GM10266 (cell line): ENCODE measurements at regions not wholly inside any gene's neighbourhood (a gene's known extent, or its start where the extent isn't known, plus 50 kb on each side); places are given as distances from the start of the nearest gene placed in this dataset.

Source experiments
- DNase-seq: peaks from one replicate; pipeline ENCODE4 v3.0.0; 2012; ENCODE audit errors: extremely low spot score
- TF ChIP-seq, protein P1 (sequence below): IDR thresholded peaks from 2 replicates; pipeline ENCODE4 v1.5.1; 2012; ENCODE audit warnings: mild to moderate bottlenecking, low read depth; ENCODE audit not compliant: control insufficient read depth, insufficient read depth; ENCODE audit errors: missing control alignments

DNA sequence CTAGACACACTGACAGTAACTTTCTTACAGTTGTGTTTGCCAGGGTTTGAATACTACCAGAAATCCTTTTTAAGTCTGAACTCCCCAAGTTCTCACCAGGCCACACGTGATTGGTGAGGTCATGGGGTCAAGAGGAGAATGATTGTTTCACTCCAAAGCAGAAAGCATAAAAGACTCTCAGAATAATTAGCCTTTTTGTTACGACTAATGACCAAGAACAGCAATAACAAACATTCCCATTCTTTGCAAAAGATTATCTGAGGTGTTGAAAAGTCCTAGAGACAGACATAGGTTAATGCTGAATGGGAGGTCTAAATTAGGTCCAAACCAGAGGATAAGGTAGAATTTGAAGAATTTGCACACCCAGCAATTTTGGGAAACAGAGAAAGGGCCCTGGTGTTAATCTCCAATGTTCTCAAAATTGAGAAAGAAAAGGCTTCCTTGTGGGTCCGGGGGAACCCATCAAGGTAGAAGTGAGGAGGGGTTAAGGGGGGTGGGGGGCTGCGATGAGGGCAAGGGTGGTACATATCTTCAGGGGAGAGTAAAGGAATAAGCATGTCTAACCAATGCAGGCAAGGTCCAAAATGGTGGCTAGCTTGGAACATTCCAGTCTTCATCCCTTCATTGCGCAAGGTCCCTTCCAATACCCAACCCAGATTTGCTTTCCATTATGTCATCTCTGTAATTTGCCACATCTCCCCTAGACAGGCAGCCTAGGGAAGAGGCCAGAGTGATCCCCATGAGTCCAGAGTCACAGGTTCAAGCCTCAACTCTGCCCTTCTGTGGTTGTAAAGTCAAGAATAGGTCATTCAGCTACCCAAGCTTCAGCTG, 74.6 kb upstream of the NFIA start:
- TF ChIP-seq, protein P1, sequence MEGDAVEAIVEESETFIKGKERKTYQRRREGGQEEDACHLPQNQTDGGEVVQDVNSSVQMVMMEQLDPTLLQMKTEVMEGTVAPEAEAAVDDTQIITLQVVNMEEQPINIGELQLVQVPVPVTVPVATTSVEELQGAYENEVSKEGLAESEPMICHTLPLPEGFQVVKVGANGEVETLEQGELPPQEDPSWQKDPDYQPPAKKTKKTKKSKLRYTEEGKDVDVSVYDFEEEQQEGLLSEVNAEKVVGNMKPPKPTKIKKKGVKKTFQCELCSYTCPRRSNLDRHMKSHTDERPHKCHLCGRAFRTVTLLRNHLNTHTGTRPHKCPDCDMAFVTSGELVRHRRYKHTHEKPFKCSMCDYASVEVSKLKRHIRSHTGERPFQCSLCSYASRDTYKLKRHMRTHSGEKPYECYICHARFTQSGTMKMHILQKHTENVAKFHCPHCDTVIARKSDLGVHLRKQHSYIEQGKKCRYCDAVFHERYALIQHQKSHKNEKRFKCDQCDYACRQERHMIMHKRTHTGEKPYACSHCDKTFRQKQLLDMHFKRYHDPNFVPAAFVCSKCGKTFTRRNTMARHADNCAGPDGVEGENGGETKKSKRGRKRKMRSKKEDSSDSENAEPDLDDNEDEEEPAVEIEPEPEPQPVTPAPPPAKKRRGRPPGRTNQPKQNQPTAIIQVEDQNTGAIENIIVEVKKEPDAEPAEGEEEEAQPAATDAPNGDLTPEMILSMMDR, result no peak
- DNase-seq, result no peak

DNA sequence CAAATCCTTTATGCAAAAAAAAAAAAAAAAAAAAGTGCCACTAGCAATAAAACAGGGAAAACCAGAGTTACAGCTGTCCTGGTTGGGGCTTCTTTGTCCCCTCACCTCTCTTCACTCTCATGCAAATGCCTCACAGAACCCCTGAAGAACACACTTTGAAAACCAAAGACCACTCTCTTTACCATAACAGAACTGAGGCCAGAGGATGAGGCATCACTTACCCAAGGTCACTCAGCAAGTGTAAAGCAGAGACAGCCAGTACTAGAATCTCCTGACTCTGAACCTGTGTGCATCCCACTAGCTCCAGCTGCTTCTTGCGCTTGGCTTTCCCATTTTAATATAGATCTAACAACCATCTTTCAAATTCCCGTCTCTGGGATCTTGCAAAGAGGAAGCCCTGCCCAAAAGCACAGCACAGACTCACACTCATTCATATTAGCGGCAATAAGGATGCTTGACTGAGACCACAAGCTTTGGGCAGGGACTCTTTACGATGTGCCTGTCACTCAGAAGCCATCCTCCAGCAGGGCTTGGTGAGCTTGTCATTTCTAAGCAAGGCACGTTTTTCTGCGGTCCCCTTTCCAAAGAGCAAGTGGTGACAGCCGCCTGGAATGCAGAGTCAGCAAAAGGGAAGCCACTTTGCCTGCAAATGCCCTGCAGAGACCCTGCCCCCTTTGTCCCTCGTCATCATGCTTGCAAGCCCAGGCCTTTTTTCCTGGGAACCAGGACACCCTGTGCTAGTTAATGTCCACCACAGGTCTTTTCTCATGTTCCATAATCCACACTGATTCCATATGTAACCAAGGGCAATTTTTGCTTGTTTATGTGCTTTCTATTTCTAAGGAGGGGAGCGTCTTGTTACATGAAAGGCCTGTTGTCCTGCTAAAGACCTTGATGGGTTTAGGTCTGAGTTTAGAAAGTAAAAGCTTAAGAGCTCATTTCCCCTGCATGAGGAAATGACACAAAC, 76.5 kb upstream of the NFIA start:
- DNase-seq, result no peak
- TF ChIP-seq, protein P1, result no peak

DNA sequence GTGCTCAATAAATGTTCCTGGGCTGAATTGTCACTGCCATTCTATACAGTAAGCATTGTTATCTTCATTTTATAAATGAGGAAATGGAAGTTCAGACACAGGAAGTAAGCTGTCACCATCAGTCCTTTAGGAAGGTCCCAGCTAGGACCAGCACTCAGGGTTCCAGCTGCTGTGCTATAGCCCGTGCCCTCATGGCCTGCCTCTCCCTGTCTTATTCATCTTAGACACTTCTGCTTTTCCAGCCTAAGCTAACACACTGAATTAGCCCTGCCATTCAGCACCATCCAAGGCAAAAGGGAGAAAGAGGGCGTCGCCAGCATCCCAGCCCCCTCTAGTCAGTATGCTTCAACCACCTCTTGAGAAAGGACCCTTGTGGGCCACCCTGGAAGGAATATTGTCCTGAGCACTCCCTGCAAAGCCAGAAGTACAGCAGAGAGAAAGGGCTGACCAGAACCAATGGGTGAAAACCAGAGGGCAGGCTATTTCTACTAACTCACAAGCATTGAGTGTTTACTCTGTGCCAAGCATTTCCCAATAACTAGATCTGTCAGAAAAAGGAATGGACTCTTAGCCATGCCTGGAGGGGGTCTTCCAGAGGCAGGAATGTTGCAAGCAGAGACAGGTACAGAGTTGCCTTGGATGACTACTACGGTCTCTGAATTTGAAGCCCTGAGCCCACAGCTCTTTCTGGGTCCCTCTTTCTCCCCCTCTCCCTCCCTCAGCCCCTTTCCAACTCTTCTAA, 77.9 kb upstream of the NFIA start:
- no peak for DNase-seq
- TF ChIP-seq, protein P1, result no peak

DNA sequence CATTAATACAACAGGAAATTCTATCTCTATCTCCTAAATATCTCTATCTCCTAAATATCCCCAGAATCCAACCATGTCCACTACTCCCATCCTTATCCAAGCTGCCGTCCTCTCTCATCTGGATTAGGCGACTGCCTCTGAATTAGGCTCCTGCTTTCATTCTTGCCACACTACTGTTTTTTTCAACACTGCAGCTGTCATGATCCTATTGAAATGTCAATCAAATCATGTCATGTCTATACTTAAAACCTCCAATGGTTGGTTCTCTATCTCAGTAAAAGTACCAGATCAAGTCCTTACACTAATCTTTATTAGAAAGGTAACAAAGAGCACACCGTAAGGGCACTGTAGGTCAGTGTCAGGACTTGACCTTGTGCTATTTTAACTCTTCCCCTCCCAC, 82.0 kb upstream of the NFIA start:
- DNase-seq, result no peak
- TF ChIP-seq, protein P1, result no peak

DNA sequence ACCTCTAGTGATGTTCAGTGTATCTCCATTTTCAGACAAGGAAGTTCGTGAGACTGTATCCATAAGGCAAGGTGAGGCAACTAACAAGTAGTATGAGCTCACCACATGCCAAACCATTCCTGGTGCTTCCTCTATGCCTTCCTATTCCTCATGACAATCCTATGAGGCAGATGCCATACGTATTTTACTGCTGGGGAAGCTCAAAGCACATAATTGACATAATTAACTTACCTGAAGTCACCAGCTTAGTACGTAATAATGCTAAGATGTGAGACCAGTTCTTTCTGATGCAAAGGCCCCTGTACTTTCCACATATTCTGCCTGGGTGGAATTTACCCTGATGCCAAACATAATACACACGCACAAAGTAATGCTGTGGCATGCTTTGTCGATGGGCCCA, 83.6 kb upstream of the NFIA start:
- TF ChIP-seq, protein P1, result no peak
- no peak for DNase-seq

DNA sequence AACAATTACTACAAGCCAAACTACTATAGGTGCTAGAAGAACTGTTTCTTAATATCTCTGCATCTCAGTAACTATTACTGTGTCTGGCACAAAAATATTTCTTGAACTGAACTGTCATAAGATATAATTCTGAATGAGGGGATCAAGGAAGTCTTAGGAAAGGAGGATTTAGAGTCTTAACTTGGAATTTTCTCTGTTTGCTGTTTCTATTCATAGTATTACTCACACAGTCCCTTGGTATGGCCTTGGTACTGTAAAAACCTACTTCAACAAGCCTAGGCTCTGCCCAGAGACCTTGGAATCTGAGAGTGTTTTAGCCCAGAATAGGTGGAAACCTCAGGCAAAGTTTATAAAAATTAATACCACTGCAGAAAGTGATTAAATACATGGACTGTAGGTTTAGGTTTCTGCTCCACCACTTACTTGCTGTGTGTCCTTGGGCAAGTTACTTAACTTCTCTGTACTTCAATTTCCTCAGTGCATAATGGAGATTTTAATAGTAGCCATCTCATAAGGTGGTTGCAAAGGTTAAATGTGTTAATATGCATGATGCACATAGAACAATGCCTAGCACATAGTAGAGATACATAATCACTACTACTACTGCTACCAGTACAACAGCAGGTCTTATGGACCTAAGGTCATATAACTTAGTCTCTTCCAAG, 87.4 kb upstream of the NFIA start:
- DNase-seq, result no peak
- TF ChIP-seq, protein P1, result no peak
